GM12873 (cell line): ENCODE measurements at regions not wholly inside any gene's neighbourhood (a gene's known extent, or its start where the extent isn't known, plus 50 kb on each side); places are given as distances from the start of the nearest gene placed in this dataset.

Source experiments
- CTCF ChIP-seq: IDR thresholded peaks from 2 replicates; pipeline ENCODE4 v1.5.1; 2012; ENCODE audit warnings: low read depth, mild to moderate bottlenecking, moderate library complexity, low read length, control low read depth; ENCODE audit not compliant: insufficient read depth; ENCODE audit errors: missing control alignments

- no peak for TF ChIP-seq CTCF
Measured at GRCh38 chr2:75290600-75291150, 91.4 kb upstream of the TACR1 start.

- no peak for TF ChIP-seq CTCF
Measured at GRCh38 chr2:75289771-75290170, 90.5 kb upstream of the TACR1 start.

GRCh38 chr2:75288760-75289159 lies 89.4 kb upstream of the TACR1 start:
- TF ChIP-seq CTCF, result no peak

- TF ChIP-seq CTCF, result no peak
Measured at GRCh38 chr2:75287624-75288316, 88.5 kb upstream of the TACR1 start.

- no peak for TF ChIP-seq CTCF
Measured at GRCh38 chr2:75284345-75284744, 85.0 kb upstream of the TACR1 start.

- TF ChIP-seq CTCF, result no peak
Measured at GRCh38 chr2:75278821-75279379, 79.6 kb upstream of the TACR1 start.

GRCh38 chr2:75278314-75278713 lies 79.0 kb upstream of the TACR1 start:
- no peak for TF ChIP-seq CTCF
